ENCODE measurements at regions not wholly inside any gene's neighbourhood (a gene's known extent, or its start where the extent isn't known, plus 50 kb on each side); places are given as distances from the start of the nearest gene placed in this dataset.

DNA sequence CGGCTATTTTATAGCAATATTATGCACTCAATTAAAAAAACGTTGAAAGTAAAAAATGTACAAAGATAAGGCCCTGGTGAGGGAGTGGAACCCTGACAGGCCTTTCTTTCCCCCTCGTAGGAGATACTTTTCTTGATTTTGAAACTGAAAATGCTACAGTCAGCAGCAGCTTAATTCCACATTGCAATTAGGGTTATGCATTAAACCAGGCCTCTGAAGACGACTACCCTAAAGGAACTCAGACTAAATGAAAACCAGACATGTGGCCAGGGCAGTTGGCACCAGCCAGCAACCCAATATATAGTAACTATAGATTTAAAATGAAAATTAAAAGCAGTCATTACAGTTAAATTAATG lies 463.2 kb upstream of the MAF start (continued):
- TF ChIP-seq, protein P1, sequence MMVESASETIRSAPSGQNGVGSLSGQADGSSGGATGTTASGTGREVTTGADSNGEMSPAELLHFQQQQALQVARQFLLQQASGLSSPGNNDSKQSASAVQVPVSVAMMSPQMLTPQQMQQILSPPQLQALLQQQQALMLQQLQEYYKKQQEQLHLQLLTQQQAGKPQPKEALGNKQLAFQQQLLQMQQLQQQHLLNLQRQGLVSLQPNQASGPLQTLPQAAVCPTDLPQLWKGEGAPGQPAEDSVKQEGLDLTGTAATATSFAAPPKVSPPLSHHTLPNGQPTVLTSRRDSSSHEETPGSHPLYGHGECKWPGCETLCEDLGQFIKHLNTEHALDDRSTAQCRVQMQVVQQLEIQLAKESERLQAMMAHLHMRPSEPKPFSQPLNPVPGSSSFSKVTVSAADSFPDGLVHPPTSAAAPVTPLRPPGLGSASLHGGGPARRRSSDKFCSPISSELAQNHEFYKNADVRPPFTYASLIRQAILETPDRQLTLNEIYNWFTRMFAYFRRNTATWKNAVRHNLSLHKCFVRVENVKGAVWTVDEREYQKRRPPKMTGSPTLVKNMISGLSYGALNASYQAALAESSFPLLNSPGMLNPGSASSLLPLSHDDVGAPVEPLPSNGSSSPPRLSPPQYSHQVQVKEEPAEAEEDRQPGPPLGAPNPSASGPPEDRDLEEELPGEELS (CRISPR knock-in tag; IDR thresholded peaks at IDR 0.05), result no peak
- TF ChIP-seq ZNF317 (CRISPR knock-in tag; IDR thresholded peaks at IDR 0.05; ENCODE audit: borderline replicate concordance, low read depth) (no peak), ARID4B (CRISPR knock-in tag; IDR thresholded peaks at IDR 0.05; ENCODE audit: borderline replicate concordance) (no peak), SP1 (CRISPR knock-in tag; conservative IDR thresholded peaks at IDR 0.05) (no peak), ELF4 (CRISPR knock-in tag; IDR thresholded peaks at IDR 0.05; ENCODE audit: low read depth) (no peak), GRHL2 (CRISPR knock-in tag; IDR thresholded peaks at IDR 0.05; ENCODE audit: insufficient replicate concordance, severe bottlenecking) (no peak), ZNF532 (CRISPR knock-in tag; IDR thresholded peaks at IDR 0.05; ENCODE audit: borderline replicate concordance) (no peak), NFE2L1 (CRISPR knock-in tag; IDR thresholded peaks at IDR 0.05) (no peak)
- TF ChIP-seq, protein P2, sequence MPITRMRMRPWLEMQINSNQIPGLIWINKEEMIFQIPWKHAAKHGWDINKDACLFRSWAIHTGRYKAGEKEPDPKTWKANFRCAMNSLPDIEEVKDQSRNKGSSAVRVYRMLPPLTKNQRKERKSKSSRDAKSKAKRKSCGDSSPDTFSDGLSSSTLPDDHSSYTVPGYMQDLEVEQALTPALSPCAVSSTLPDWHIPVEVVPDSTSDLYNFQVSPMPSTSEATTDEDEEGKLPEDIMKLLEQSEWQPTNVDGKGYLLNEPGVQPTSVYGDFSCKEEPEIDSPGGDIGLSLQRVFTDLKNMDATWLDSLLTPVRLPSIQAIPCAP (CRISPR knock-in tag; IDR thresholded peaks at IDR 0.05), result no peak

GRCh38 chr16:80063031-80063712 lies 462.6 kb upstream of the MAF start:
- Mint-ChIP-seq H3K4me3 (no peak overlapping the region), H3K9me3 (peaks cover 9% of the 10 kb centered on the region; the same call in 1 of the 2 replicates), H3K27ac (no peak overlapping the region), H3K36me3 (peaks cover under 1% of the 10 kb centered on the region), H3K4me1 (peaks cover 16% of the 10 kb centered on the region), H3K27me3 (ENCODE audit: low read depth) (no peaks in the 10 kb centered on the region; the same call in 1 of the 2 replicates)
- POLR2A ChIA-PET, result no interaction called here
- DNase-seq (ENCODE audit: low spot score), result no peak
- CTCF ChIA-PET, result no interaction called here
- ATAC-seq, result no peak
- TF ChIP-seq TCF7 (CRISPR knock-in tag; IDR thresholded peaks at IDR 0.05; ENCODE audit: low read depth), result no peak
- no peak for TF ChIP-seq NFATC4 (CRISPR knock-in tag; IDR thresholded peaks at IDR 0.05)
- no peak for TF ChIP-seq CREB1 (CRISPR knock-in tag; IDR thresholded peaks at IDR 0.05)
- no peak for TF ChIP-seq AFF4 (CRISPR knock-in tag; IDR thresholded peaks at IDR 0.05; ENCODE audit: borderline replicate concordance)
- no peak for TF ChIP-seq SMAD3 (CRISPR knock-in tag; IDR thresholded peaks at IDR 0.05; ENCODE audit: borderline replicate concordance)
- no peak for TF ChIP-seq ZNF121 (CRISPR knock-in tag; IDR thresholded peaks at IDR 0.05)
- TF ChIP-seq ZNF317 (CRISPR knock-in tag; IDR thresholded peaks at IDR 0.05; ENCODE audit: borderline replicate concordance, low read depth), result no peak
- TF ChIP-seq JUN (CRISPR knock-in tag; IDR thresholded peaks at IDR 0.05), result no peak
- TF ChIP-seq, protein P3, sequence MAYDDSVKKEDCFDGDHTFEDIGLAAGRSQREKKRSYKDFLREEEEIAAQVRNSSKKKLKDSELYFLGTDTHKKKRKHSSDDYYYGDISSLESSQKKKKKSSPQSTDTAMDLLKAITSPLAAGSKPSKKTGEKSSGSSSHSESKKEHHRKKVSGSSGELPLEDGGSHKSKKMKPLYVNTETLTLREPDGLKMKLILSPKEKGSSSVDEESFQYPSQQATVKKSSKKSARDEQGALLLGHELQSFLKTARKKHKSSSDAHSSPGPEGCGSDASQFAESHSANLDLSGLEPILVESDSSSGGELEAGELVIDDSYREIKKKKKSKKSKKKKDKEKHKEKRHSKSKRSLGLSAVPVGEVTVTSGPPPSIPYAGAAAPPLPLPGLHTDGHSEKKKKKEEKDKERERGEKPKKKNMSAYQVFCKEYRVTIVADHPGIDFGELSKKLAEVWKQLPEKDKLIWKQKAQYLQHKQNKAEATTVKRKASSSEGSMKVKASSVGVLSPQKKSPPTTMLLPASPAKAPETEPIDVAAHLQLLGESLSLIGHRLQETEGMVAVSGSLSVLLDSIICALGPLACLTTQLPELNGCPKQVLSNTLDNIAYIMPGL (CRISPR knock-in tag; IDR thresholded peaks at IDR 0.05), result no peak

Data from WTC11 (cell line).